ENCODE measurements at regions not wholly inside any gene's neighbourhood (a gene's known extent, or its start where the extent isn't known, plus 50 kb on each side); places are given as distances from the start of the nearest gene placed in this dataset.

- Histone ChIP-seq H3K4me3 (replicated peaks; ENCODE audit: low read depth, low read length) (no peak overlapping the region), H3K27me3 (replicated peaks; ENCODE audit: control insufficient read depth, insufficient read depth, low read length) (no peaks in the 10 kb centered on the region), H3K36me3 (ENCODE audit: control insufficient read depth, insufficient read depth, low read length) (no peaks in the 10 kb centered on the region)
- no peak for DNase-seq (ENCODE audit: extremely low read depth, insufficient read length)
- no peak for TF ChIP-seq CTCF (IDR thresholded peaks at IDR 0.05; ENCODE audit: insufficient read depth, low read length, poor library complexity, severe bottlenecking)
Measured at GRCh38 chr3:110593749-110594148, 477.9 kb upstream of the NECTIN3 start.

GRCh38 chr3:110598847-110599490, 472.6 kb upstream of the NECTIN3 start:
- no peak for DNase-seq (ENCODE audit: extremely low read depth, insufficient read length)
- Histone ChIP-seq H3K4me3 (replicated peaks; ENCODE audit: low read depth, low read length) (no peak overlapping the region), H3K27me3 (replicated peaks; ENCODE audit: control insufficient read depth, insufficient read depth, low read length) (no peaks in the 10 kb centered on the region), H3K36me3 (ENCODE audit: control insufficient read depth, insufficient read depth, low read length) (no peaks in the 10 kb centered on the region)
- TF ChIP-seq CTCF (IDR thresholded peaks at IDR 0.05; ENCODE audit: insufficient read depth, low read length, poor library complexity, severe bottlenecking), result no peak

- Histone ChIP-seq H3K27me3 (replicated peaks; ENCODE audit: control insufficient read depth, insufficient read depth, low read length) (no peaks in the 10 kb centered on the region), H3K36me3 (ENCODE audit: control insufficient read depth, insufficient read depth, low read length) (no peaks in the 10 kb centered on the region), H3K4me3 (replicated peaks; ENCODE audit: low read depth, low read length) (no peak overlapping the region)
- DNase-seq (ENCODE audit: extremely low read depth, insufficient read length), result no peak
- no peak for TF ChIP-seq CTCF (IDR thresholded peaks at IDR 0.05; ENCODE audit: insufficient read depth, low read length, poor library complexity, severe bottlenecking)
Measured at GRCh38 chr3:110608566-110608965, 463.1 kb upstream of the NECTIN3 start.

- Histone ChIP-seq H3K27me3 (replicated peaks; ENCODE audit: control insufficient read depth, insufficient read depth, low read length) (no peaks in the 10 kb centered on the region), H3K4me3 (replicated peaks; ENCODE audit: low read depth, low read length) (no peak overlapping the region), H3K36me3 (ENCODE audit: control insufficient read depth, insufficient read depth, low read length) (no peaks in the 10 kb centered on the region)
- DNase-seq (ENCODE audit: extremely low read depth, insufficient read length), result no peak
- no peak for TF ChIP-seq CTCF (IDR thresholded peaks at IDR 0.05; ENCODE audit: insufficient read depth, low read length, poor library complexity, severe bottlenecking)
Measured at GRCh38 chr3:110612045-110612444, 459.6 kb upstream of the NECTIN3 start.

GRCh38 chr3:110614186-110614585, 457.4 kb upstream of the NECTIN3 start:
- Histone ChIP-seq H3K4me3 (replicated peaks; ENCODE audit: low read depth, low read length) (no peak overlapping the region), H3K36me3 (ENCODE audit: control insufficient read depth, insufficient read depth, low read length) (no peaks in the 10 kb centered on the region), H3K27me3 (replicated peaks; ENCODE audit: control insufficient read depth, insufficient read depth, low read length) (no peaks in the 10 kb centered on the region)
- no peak for DNase-seq (ENCODE audit: extremely low read depth, insufficient read length)
- TF ChIP-seq CTCF (IDR thresholded peaks at IDR 0.05; ENCODE audit: insufficient read depth, low read length, poor library complexity, severe bottlenecking), result no peak

GRCh38 chr3:110615454-110615853, 456.2 kb upstream of the NECTIN3 start:
- H3K36me3 ChIP-seq (ENCODE audit: control insufficient read depth, insufficient read depth, low read length), result no peaks in the 10 kb centered on the region
- DNase-seq (ENCODE audit: extremely low read depth, insufficient read length), result no peak
- TF ChIP-seq CTCF (IDR thresholded peaks at IDR 0.05; ENCODE audit: insufficient read depth, low read length, poor library complexity, severe bottlenecking), result no peak
- H3K4me3 ChIP-seq (replicated peaks; ENCODE audit: low read depth, low read length), result no peak overlapping the region
- H3K27me3 ChIP-seq (replicated peaks; ENCODE audit: control insufficient read depth, insufficient read depth, low read length), result no peaks in the 10 kb centered on the region
